K562 (cell line): ENCODE measurements at regions not wholly inside any gene's neighbourhood (a gene's known extent, or its start where the extent isn't known, plus 50 kb on each side); places are given as distances from the start of the nearest gene placed in this dataset.

ENCODE experiments used
- ARID4B ChIP-seq: sonication (generic); formaldehyde crosslinking; IDR thresholded peaks from 2 replicates; pipeline ENCODE4 v1.8.0; 2022; ENCODE audit warnings: mild to moderate bottlenecking, missing genetic modification reagents
- GABPA ChIP-seq: fragments of 200-800 bp; sonication (Bioruptor generic); conservative IDR thresholded peaks from 2 replicates; pipeline ENCODE4 v1.6.1; 2016; ENCODE audit warnings: low read depth, missing genetic modification characterization, missing compliant biosample characterization
- GTF2F1 ChIP-seq: IDR thresholded peaks from 2 replicates; pipeline ENCODE4 v1.6.1; 2011; ENCODE audit warnings: low read depth, low read length, improper control_type of control experiment
- JUNB ChIP-seq: fragments of 450-650 bp; formaldehyde crosslinking; conservative IDR thresholded peaks from 2 replicates; pipeline ENCODE4 v1.4.0; 2020; ENCODE audit warnings: mild to moderate bottlenecking
- KAT2B ChIP-seq: IDR thresholded peaks from one replicate; pipeline ENCODE4 v1.6.1; 2012; ENCODE audit warnings: low read depth, mild to moderate bottlenecking, control low read depth, inconsistent platforms, low read length, moderate library complexity
- MEIS2 ChIP-seq: fragments of 450-650 bp; IDR thresholded peaks from 2 replicates; pipeline ENCODE4 v1.6.1; 2014; ENCODE audit warnings: mild to moderate bottlenecking; ENCODE audit not compliant: partially characterized antibody
- MNT ChIP-seq, 2 experiments: fragments of 450-650 bp; conservative IDR thresholded peaks; 2 replicates each; pipeline ENCODE4 v1.6.1; 2017; ENCODE audit warnings: mild to moderate bottlenecking in 2 of 2, moderate library complexity in 2 of 2
- NEUROD1 ChIP-seq: fragments of 150-350 bp; IDR thresholded peaks from 2 replicates; pipeline ENCODE4 v1.6.1; 2014; ENCODE audit warnings: borderline replicate concordance, low read length, low read depth; ENCODE audit not compliant: partially characterized antibody
- NR2C2 ChIP-seq, 2 experiments: fragments of 200-800 bp in 1 of 2; sonication (Bioruptor generic) in 1 of 2; sonication (generic) in 1 of 2; formaldehyde crosslinking in 1 of 2; IDR thresholded peaks; 2 replicates each; pipeline versions ENCODE4 v1.6.1 to v1.8.0; 2016 to 2022; ENCODE audit warnings: mild to moderate bottlenecking in 1 of 2, missing compliant biosample characterization in 1 of 2, missing genetic modification characterization in 1 of 2, missing genetic modification reagents in 1 of 2
- ZBTB40 ChIP-seq, 2 experiments: fragments of 450-650 bp in 1 of 2; sonication (generic) in 1 of 2; formaldehyde crosslinking in 1 of 2; IDR thresholded peaks; 2 replicates each; pipeline versions ENCODE4 v1.7.1 to v1.9.0; 2016 to 2022; ENCODE audit warnings: inconsistent platforms in 1 of 2, mild to moderate bottlenecking in 1 of 2, missing genetic modification reagents in 1 of 2
- ZNF324 ChIP-seq: fragments of 250-450 bp; sonication (Bioruptor Pico); IDR thresholded peaks from 2 replicates; pipeline ENCODE4 v1.4.0; 2020; ENCODE audit warnings: mild to moderate bottlenecking

GRCh38 chr1:11384170-11384554 lies 94.8 kb upstream of the DISP3 start (continued):
- no peak for TF ChIP-seq ARID4B
- TF ChIP-seq KAT2B: no peak
- TF ChIP-seq MNT (conservative IDR thresholded peaks at IDR 0.05): peak in 1 of 2 experiments; percentile 56; a peak in 2 of 4 replicates
- no peak for TF ChIP-seq GTF2F1
- TF ChIP-seq NEUROD1: no peak
- 0 out of 2 replicates have a peak, but pooled peaks have one; percentile 43 for TF ChIP-seq JUNB (CRISPR knock-in tag)
- peak; percentile 61 for TF ChIP-seq ZBTB40 (IDR thresholded peaks at IDR 0.05)
- TF ChIP-seq ZBTB40 (CRISPR knock-in tag; IDR thresholded peaks at IDR 0.05): peak; percentile 76; the same call in 1 of the 2 replicates
- TF ChIP-seq ZNF324 (CRISPR knock-in tag): no peak
- TF ChIP-seq NR2C2 (CRISPR knock-in tag; IDR thresholded peaks at IDR 0.05): no peak; the same call in 1 of the 2 replicates
- TF ChIP-seq NR2C2 (tag; IDR thresholded peaks at IDR 0.05): peak; percentile 72; the same call in 1 of the 2 replicates
- 0 out of 2 replicates have a peak, but pooled peaks have one; percentile 19 for TF ChIP-seq GABPA (tag)
- peak; percentile 97 for TF ChIP-seq MEIS2
